Glomerular visceral epithelial cell (primary cell): ENCODE measurements at regions not wholly inside any gene's neighbourhood (a gene's known extent, or its start where the extent isn't known, plus 50 kb on each side); places are given as distances from the start of the nearest gene placed in this dataset.
"Not testable (repeated sequence)": the region's sequence is repeated elsewhere in the genome, so short reads cannot be mapped to it uniquely, and the experiment has no call there.

ENCODE experiments used
- DNase-seq: peaks from one replicate; pipeline ENCODE4 v3.0.0-alpha.2; 2016; ENCODE audit errors: extremely low spot score

DNA sequence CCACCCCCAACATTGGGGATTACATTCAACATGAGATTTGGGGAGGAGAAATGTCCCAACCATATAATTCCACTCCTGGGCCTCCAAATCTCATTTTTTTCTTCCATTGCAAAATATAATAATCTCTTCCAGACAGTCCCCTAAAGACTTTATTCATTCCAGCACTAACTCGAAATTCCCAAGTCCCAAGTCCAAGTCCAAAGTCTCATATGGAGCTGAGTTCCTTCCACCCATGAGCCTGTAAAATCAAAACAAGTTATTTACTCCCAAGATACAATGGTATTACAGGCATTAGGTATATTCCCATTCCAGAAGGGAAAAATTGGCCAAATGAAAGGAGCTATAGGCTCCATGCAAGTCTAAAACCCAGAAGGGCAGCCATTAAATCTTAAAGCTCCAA lies 56.7 kb downstream of the P2RY1 start:
- DNase-seq, result no peak

DNA sequence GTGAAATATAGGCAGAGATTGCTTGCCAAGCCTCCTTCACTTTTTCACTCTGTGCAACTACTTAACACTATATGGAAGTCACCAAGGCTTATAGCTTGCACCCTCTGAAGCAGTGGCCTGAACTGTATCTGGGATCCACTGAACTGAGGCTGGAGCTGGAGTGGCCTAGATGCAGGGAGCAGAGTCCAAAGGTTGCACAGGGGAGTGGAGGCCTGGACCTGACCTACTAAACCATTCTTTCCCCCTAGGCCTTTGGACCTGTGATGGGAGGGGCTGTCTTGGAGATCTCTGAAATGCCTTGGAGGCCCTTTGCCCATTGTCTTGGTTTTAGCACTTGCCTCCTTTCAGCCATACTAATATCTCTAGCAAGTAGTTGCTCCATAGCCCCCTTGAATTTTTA lies 57.5 kb downstream of the P2RY1 start:
- DNase-seq, result no peak

- no peak for DNase-seq
Measured at GRCh38 chr3:152893647-152894046, 58.7 kb downstream of the P2RY1 start.

DNA sequence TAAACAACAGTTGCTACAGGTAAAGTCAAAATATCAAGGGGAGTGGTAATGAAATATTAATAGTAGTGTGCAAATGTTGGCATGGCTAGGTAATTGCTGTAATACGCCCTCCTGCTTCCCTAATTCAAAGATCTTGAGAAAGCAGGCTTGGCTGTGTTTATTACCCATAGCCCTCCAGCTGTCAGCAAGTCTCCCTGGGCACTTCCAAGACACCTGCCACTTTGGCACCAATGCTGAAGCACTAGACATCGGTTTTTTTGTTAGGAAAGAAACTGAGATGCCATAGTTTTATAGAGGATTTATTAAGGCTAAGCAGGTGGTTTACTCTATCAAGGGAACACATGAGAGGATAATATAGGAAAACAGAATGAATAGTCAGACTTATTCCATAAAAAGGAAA lies 64.4 kb downstream of the P2RY1 start:
- DNase-seq, result no peak

DNA sequence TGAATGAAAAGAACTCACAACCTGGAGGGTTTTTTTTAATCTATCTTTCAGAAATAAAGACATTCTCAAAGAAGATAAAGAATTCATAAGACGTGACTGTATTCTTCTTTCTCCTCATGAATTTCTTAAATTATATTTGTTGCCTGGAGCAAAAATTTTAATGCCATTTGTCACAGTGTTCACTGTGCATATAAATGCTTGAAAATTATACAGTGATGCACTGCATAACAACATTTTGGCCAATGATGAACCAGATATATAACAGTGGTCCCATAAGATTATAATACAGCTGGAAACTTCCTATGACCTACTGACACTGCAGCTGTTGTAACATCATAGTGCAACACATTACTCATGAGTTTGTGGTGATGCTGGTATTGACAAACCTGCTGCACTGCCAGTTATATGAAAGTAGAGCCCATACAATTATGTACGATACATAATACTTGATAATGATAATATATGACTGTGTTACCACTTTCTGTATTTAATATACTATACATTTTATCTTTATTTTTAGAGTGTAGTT lies 67.3 kb downstream of the P2RY1 start:
- DNase-seq, result no peak

GRCh38 chr3:152905631-152906030 lies 70.7 kb downstream of the P2RY1 start:
- DNase-seq, result no peak

- no peak for DNase-seq
Measured at GRCh38 chr3:152909180-152909883, 74.4 kb downstream of the P2RY1 start.

GRCh38 chr3:152910211-152910610 lies 75.3 kb downstream of the P2RY1 start:
- no peak for DNase-seq

DNA sequence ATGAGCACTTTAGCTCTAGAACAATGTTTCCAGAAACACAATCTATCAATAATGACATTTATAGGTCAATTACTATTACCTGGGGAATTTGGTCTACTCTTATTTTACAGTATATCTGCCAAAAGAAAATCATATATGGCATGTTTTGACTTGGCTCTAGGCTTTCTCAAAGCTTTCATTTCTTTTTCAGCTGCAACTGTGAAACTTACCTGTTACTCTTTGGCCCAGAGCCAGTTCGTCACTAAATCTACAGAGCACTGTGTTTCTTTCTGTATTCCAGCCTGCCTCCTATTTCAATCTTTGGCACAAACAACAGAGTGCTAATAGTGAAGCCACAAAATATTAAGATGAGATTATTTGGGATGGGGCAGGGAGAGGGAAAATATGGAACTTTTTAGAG lies 76.0 kb downstream of the P2RY1 start:
- DNase-seq, result no peak

DNA sequence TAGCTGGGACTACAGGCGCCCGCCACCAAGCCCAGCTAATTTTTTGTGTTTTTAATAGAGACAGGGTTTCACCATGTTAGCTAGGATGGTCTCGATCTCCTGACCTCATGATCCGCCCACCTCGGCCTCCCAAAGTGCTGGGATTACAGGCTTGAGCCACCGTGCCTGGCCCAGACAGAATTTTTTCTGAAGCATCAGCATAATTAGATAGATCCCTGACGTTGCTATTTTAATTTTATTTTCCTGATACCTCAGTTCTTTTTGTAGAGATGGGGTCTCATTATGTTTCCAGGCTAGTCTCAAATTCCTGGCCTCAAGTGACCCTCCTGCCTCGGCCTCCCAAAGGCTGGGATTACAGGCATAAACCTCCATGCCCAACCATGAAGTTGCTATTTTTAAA lies 79.8 kb downstream of the P2RY1 start:
- DNase-seq, result not testable (repeated sequence)

DNA sequence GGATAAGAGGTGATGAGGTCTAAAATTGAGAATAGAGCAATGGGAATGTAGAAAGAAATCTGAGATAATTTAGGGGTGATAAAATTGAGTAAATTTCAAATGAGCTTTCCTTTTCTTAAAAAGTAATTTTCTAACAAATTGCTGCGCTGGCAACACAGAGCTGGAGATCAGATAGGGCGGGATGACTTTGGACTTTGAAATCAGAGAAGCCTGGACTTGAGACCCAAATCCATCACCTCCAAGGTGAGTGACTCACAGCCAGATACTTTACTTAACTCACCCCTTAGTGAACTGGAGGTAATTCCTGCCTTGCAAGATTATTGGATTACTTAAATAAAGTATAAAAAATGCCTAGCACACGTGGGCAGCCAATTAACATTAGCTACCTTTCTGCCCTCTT lies 80.8 kb downstream of the P2RY1 start:
- no peak for DNase-seq

DNA sequence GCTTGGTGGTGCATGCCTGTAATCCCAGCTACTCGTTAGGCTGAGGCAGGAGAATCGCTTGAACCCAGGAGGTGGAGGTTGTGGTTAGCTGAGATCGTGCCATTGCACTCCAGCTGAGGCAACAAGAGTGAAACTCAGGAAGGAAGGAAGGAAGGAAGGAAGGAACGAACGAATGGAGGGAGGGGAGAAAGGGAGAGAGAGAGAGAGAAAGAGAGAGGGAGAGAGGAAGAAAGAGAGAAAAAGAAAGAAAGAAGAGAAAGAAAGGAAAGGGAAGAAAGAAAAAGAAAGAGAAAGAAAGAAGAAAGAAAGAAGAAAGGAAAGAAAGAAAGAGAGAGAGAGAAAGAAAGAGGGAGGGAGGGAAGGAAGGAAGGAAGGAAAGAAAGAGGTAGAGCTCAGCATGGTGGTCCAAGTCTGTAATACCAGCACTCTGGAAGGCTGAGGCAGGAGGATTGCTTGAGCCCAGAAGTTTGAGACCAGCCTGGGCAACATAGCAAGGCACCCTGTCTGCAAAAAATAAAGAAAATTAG lies 81.9 kb downstream of the P2RY1 start:
- DNase-seq, result no peak

GRCh38 chr3:152921351-152921750 lies 86.4 kb downstream of the P2RY1 start:
- no peak for DNase-seq

GRCh38 chr3:152922554-152922953 lies 87.6 kb downstream of the P2RY1 start:
- no peak for DNase-seq

GRCh38 chr3:152927131-152927530 lies 92.2 kb downstream of the P2RY1 start:
- DNase-seq, result no peak

GRCh38 chr3:152930516-152930915 lies 95.6 kb downstream of the P2RY1 start:
- DNase-seq, result no peak

GRCh38 chr3:152937234-152937633 lies 102.3 kb downstream of the P2RY1 start:
- no peak for DNase-seq

DNA sequence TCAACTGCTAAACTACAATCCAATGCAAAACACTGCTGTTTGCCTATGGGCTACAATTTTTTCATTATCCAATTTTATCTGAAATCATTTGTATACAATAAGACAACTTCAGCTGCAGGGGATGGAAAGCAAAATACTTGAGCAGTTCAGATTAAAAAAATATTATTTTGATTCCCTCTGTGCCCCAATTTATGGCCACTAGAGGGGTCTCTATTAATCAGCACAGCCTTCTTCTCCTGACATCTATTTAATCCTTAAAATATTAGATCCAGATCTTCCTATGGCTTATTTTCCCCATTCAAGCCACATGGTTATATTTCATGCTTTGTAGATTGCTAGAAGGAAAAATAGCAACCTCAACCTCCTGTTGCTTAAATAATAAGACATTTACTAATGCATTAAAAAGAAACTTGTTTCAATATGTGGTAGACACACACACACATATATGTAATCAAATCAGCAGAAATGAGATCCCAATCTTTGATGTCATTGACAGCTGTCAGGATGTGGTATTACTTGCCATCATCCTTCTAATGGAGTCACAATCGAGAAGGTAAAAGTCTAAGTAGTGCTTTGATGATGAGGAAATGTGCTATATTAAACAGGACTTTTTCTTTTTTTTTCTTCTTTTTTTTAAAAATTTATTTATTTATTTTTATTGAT lies 104.2 kb downstream of the P2RY1 start:
- no peak for DNase-seq

DNA sequence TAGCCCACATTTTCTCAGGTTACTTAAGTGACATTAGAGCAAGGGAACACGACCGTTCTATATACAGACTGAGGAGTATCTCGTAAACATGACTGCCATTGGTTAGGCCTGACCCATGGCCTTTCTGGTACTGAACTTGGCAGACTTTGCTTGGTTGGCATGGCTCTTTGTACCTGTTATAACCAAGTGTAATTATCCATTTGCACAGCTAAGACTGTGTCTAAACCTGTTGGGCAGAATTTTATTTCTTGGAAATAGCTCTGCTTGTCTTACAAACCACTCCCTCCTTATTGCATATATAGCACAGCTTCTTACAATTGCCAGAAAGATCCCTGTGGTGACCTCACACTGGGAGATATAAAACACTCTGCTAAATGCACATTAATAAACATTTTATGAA lies 106.9 kb downstream of the P2RY1 start:
- no peak for DNase-seq

GRCh38 chr3:152942366-152942765 lies 107.4 kb downstream of the P2RY1 start:
- no peak for DNase-seq

GRCh38 chr3:152943645-152944044 lies 108.7 kb downstream of the P2RY1 start:
- no peak for DNase-seq

DNA sequence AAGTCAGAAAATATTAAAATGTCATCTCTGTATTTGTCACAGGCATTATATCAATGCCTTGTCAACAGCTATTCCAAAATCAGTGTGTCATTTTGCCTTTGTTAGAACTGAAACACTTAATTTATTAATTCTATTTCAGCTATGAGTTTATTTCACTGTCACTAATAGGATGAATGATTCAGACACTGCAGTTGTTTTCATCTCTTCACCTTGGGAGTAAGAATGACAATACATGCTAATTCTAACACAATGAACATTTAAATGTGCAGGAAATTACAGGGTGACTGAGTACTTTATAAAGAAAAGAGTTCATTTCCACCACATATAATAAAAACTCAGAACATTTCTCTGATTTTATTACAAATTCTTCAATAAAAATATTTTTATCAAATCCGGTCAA lies 109.7 kb downstream of the P2RY1 start:
- no peak for DNase-seq

GRCh38 chr3:152945556-152945955 lies 110.6 kb downstream of the P2RY1 start:
- DNase-seq, result no peak
